ENCODE measurements at regions not wholly inside any gene's neighbourhood (a gene's known extent, or its start where the extent isn't known, plus 50 kb on each side); places are given as distances from the start of the nearest gene placed in this dataset.

- TF ChIP-seq POLR2AphosphoS5 (IDR thresholded peaks at IDR 0.05; ENCODE audit: borderline replicate concordance, low read depth, low read length) (no peak), EZH2 (IDR thresholded peaks at IDR 0.05) (no peak)
These were observed 490.9 kb downstream of the GADD45G start for GRCh38 chr9:90095682-90096081.
